Activated CD4-positive, alpha-beta T cell treated with anti-CD3 and anti-CD28 coated beads, Interleukin-2, amount 50 U/mL, for 24 hours (primary cell): ENCODE measurements at regions not wholly inside any gene's neighbourhood (a gene's known extent, or its start where the extent isn't known, plus 50 kb on each side); places are given as distances from the start of the nearest gene placed in this dataset.
A peak's percentile ranks its signal among the peaks of the same experiment; 100 is the strongest.

Experiments used
- DNase-seq, 2 donors: peaks; one replicate each; pipeline ENCODE4 v3.0.0-alpha.2; 2020; ENCODE audit warnings: low read depth in 1 of 2, low spot score in 1 of 2

DNA sequence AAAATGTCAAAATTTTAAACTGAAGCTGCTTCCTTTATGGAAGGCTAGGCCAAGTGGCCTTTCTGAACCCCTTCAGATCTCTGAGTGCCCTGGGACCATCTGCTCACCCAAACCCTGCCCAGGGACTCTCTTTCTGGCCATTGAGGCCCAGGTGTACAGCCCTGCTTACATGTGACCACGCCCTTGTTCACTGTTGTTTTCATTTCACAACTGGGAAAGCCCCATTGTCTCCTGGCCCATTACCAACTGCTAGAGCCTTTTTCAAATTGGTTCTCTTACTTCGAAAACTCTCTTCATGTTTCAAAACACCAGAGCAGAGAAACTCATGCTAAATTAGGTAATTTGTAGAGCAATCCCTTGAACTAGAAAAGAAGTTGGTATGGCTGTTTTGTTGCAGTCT lies 219.5 kb upstream of the TANK start:
- no peak for DNase-seq

DNA sequence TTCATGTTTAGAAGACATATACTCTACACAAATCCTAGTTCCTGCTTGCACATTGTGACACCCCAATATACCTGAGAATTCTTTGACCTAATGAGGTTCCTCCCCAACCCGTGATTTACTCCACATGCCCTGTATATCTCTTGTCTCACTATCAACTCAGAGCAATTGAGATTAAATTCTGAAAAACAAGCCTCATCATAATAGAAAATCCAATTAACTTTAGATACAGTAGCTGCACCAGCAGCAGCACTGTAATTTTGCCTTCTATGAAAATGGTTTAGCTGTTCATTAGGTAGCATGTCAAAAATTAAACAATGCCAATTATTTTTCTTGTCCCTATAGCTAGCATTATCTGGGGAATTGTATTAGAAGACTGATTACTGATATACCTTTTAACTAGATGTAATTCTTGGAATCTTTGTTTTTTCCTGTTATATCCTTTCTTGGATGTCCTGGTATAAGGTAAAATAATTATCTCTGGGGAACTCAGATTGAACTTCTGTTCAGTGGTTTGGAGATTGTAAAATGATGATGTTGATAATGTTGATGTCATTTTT lies 218.9 kb upstream of the TANK start:
- DNase-seq, result no peak

GRCh38 chr2:160942476-160943142 lies 217.6 kb upstream of the TANK start:
- no peak for DNase-seq

GRCh38 chr2:160943414-160943813 lies 216.8 kb upstream of the TANK start:
- DNase-seq, result no peak

DNA sequence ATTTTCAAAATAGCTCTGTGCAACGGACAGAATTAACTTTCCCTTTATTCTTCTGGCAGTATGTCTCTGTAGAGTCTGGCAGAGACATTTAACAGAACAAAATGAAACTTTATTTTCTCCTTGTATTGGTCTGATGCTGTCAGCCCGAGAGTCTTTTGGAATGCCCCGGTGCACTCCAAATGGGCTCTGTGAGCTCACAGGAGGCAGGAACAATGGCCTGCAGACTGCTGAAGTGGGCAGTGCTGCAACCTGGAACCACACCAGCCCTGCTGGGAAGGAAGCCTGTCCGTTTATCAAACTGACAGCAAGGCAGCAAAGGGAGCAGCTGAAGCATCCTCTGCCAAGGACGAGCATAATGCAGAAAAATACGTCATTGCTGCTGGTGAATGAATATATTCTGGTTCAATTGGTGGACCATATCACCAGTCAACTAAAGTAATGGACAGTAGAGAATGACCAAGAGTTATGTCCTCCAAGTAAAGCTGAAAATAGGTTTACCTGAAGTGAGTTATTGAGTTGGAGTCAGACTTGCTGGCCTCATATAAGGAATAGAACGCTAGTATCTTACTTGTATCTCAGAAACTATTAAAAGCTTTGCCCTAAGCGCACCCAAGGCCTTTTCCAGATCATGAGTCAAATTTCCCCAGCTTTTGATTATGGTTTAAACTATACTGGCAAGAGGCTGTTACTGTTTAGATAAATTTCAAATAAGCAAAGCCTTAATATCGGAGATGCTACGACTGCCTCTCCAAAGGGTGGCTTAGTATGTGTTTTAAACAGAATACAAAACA lies 207.6 kb upstream of the TANK start:
- DNase-seq, result no peak

- no peak for DNase-seq
Measured at GRCh38 chr2:160955578-160955977, 204.7 kb upstream of the TANK start.

DNA sequence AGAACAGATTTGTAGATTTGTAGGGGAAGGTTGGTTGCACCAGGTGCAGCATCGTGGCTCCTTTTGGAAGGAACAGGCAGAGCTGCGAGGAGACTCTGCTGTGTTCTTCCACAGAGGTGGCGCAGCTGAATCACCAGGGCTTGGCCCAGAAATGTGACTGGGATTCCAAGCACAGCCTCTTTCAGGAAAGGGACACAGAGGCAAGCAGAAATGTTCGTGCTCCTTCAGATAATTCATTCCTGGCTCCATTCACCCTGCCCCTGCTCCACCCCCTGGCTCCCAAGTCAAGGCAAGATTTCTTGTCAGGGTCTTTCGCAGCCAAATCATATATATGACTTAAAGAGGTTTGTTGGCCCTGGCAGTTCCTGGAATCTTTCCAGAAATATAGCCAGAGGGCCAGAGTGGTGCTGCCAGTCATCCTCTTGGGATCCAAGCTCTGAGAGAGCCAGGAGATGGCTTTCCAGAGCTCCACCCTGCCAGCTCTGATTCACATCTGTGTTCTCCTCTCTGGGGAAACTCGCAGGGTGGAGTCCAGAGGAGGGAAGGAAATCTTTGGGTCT lies 203.9 kb upstream of the TANK start:
- no peak for DNase-seq

GRCh38 chr2:160963957-160964356 lies 196.3 kb upstream of the TANK start:
- no peak for DNase-seq

DNA sequence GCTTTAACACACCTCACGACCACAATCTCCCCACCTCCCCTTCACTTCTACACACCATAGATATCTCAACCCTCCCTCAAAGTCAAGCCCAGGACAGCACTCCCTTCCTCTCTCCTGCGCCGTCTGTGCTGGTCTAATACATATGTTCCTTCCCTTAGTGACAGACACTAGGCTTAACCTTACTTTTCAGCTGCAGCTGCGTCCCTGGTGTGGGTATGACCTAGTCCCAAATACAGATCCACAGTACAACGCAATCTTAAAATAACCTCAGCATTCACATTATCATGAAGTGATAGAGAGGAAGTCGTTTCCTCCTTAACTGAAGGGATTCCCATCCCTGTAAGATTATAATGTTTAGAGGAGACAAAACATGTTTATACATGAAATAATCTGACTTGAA lies 192.7 kb upstream of the TANK start:
- no peak for DNase-seq

- DNase-seq, result no peak
Measured at GRCh38 chr2:160968183-160968582, 192.0 kb upstream of the TANK start.

DNA sequence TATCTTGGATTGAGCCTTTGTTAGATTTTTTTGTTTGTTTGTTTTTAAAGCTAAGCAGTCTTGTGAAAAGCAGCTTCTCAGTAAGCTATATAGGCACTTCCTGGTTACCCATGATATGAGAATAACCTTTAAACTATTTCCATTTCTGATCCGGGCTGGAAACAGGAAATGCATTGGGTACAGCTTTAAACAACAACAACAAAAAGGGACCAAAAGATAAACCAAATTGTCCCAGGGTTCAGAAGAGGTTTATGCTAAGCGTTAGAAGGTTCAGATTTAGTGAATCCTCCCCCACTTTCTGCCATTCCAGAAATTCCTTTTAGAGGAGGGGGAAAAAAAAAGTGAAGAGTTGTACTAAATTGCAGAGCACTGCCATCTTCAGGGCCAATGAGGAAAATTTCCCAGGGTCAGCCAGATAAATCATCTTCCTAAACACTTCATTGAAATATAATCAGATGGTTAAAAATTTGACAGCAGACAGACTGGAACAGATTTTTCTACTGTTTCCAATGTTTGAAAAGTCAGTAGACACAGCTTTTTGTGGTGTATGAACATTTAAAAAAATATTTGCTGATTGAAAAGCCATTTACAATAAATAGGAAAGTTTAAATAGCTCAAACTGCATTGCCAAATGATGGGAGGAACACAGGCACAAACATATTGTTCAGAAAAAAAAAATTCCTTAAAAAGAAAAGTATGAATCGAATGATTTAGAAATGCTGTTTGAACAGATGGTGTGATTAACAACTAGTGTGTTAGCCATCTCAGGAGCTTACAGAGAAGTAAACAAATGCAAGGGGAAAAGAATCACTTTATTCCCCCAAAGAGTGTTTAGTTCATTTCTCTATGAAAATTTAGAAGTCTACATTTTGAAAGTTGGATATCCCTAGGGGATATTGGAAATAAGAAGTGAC lies 189.9 kb upstream of the TANK start:
- no peak for DNase-seq

DNA sequence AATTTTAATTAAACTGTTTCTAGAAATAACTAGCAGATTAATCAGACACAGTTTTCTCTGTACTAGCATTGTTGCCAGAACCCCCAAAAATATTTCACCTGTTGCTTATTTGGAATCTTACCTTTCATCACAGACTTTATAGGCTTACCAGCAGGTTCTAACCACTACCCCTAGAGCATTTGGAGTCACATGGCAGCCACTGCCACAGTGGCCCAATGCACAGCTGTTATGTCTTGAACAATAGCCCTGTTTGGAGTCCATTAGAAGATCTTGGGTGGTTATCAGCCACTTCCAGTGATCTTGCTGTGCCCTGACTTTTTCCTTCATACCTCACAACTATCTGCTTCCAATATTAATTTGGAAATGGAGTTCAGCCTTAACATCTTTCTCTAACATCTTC lies 186.2 kb upstream of the TANK start:
- no peak for DNase-seq

GRCh38 chr2:160974803-160975202 lies 185.4 kb upstream of the TANK start:
- DNase-seq, result no peak

GRCh38 chr2:160976797-160977196 lies 183.4 kb upstream of the TANK start:
- DNase-seq, result no peak

- DNase-seq, result no peak
Measured at GRCh38 chr2:160977376-160977775, 182.9 kb upstream of the TANK start.

- no peak for DNase-seq
Measured at GRCh38 chr2:160977854-160978253, 182.4 kb upstream of the TANK start.

DNA sequence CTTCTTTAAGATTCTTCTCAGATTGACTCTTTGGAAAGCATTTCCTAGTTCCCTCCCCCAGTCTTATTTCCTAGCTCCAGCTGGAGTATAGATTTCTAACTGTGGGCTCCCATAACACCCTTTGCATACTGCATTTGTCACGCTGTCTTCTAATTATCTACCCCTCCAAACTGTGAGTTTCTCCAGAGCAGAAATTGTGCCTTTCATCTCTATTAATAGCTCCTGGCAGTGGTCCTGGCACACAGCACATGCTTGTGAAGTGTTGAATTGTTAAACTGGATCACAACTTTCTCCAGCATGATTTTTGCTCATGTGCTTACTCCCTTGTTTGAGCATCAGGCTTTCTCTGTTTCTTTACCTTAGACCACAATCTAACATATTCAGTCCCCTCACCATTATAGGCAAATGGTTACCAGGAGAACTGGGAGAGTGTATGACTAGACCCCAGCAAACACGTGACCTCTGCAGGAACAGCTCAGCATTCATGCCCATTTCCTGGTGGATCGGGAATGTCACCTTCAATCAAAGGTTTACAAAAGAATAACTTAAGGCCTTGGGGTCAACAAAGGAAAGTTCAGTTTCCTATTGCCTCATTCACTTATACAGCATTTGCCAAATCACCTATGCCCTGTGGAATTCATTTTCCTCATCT lies 175.7 kb upstream of the TANK start:
- no peak for DNase-seq

GRCh38 chr2:160989778-160990177 lies 170.4 kb upstream of the TANK start:
- no peak for DNase-seq

GRCh38 chr2:160993654-160994061 lies 166.6 kb upstream of the TANK start:
- no peak for DNase-seq

DNA sequence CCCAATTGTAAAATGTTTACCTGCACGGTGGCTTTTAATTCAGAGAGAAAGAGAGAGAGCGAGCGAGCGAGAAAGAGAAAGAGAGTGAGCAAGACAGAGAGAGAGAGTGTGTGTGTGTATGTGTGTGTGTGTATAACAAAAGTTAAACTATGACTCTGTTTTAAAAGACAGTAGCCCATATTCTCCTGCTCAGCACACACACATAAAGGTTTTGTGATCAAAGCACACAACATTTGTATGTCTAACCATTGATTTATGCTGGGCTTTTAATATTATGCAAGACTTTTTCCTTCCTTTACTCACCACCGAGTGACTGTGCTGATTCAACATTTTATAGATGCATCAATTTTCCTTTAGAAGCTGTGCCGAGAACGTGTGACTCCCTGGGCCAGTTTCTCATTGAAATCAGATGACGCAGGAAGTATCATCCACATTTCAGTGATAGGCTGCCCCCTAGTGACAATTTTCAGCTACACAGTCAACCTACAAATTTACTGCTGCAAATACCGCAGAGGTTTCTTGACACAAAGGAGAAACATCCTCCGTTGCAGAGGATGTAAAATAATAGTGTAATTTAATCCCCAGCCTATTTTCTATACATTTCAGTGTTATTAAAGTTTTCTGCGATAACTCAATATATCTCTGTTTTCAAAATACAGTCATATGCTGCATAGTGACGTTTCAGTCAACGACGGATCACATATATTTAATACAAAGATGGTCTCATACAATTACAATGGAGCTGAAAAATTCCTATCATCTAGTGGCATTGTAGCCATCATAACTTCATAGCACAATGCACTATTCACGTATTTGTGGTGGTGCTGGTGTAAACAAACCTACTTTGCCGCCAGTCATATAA lies 165.9 kb upstream of the TANK start:
- peak; percentile 26 to 80 for DNase-seq
